ENCODE measurements at regions not wholly inside any gene's neighbourhood (a gene's known extent, or its start where the extent isn't known, plus 50 kb on each side); places are given as distances from the start of the nearest gene placed in this dataset.

GRCh38 chr1:17943506-17943905 is 164.1 kb upstream of the IGSF21 start:
- no peak overlapping the region for H3K27ac ChIP-seq
- H3K27me3 ChIP-seq = no peaks in the 10 kb centered on the region
- intact Hi-C loops (cut with DNase I) = no loop called here
- no peak for TF ChIP-seq CTCF (IDR thresholded peaks at IDR 0.05)
- DNase-seq (ENCODE audit: low spot score in 2 of 2) = no peak
- no peak overlapping the region for H3K4me3 ChIP-seq
- H3K4me1 ChIP-seq = no peaks in the 10 kb centered on the region
- no peaks in the 10 kb centered on the region for H3K9me3 ChIP-seq
- no peaks in the 10 kb centered on the region for H3K36me3 ChIP-seq

GRCh38 chr1:17944646-17945045 is 163.0 kb upstream of the IGSF21 start:
- intact Hi-C loops (cut with DNase I) = no loop called here
- Histone ChIP-seq H3K36me3 (no peaks in the 10 kb centered on the region), H3K4me1 (no peaks in the 10 kb centered on the region), H3K9me3 (no peaks in the 10 kb centered on the region), H3K27ac (no peak overlapping the region), H3K4me3 (no peak overlapping the region), H3K27me3 (no peaks in the 10 kb centered on the region)
- DNase-seq (ENCODE audit: low spot score in 2 of 2) = no peak
- TF ChIP-seq CTCF (IDR thresholded peaks at IDR 0.05) = no peak

GRCh38 chr1:17946434-17946833 is 161.2 kb upstream of the IGSF21 start:
- no peaks in the 10 kb centered on the region for H3K4me1 ChIP-seq
- H3K27ac ChIP-seq = no peak overlapping the region
- no peak for TF ChIP-seq CTCF (IDR thresholded peaks at IDR 0.05)
- no peaks in the 10 kb centered on the region for H3K36me3 ChIP-seq
- no peak for DNase-seq (ENCODE audit: low spot score in 2 of 2)
- H3K27me3 ChIP-seq = no peaks in the 10 kb centered on the region
- H3K9me3 ChIP-seq = no peaks in the 10 kb centered on the region
- no peak overlapping the region for H3K4me3 ChIP-seq
- intact Hi-C loops (cut with DNase I) = no loop called here

GRCh38 chr1:17948594-17948993 is 159.0 kb upstream of the IGSF21 start:
- no peaks in the 10 kb centered on the region for H3K4me1 ChIP-seq
- no peaks in the 10 kb centered on the region for H3K9me3 ChIP-seq
- H3K4me3 ChIP-seq = no peak overlapping the region
- no peaks in the 10 kb centered on the region for H3K36me3 ChIP-seq
- H3K27ac ChIP-seq = no peak overlapping the region
- intact Hi-C loops (cut with DNase I) = no loop called here
- no peak for DNase-seq (ENCODE audit: low spot score in 2 of 2)
- TF ChIP-seq CTCF (IDR thresholded peaks at IDR 0.05) = no peak
- H3K27me3 ChIP-seq = no peaks in the 10 kb centered on the region

- H3K27ac ChIP-seq = no peak overlapping the region
- no peak overlapping the region for H3K4me3 ChIP-seq
- intact Hi-C loops (cut with DNase I) = no loop called here
- H3K9me3 ChIP-seq = no peaks in the 10 kb centered on the region
- H3K4me1 ChIP-seq = no peaks in the 10 kb centered on the region
- H3K36me3 ChIP-seq = no peaks in the 10 kb centered on the region
- no peak for DNase-seq (ENCODE audit: low spot score in 2 of 2)
- no peak for TF ChIP-seq CTCF (IDR thresholded peaks at IDR 0.05)
- H3K27me3 ChIP-seq = no peaks in the 10 kb centered on the region
Measured at GRCh38 chr1:17949511-17949910, 158.1 kb upstream of the IGSF21 start.

GRCh38 chr1:17950728-17951127 is 156.9 kb upstream of the IGSF21 start:
- H3K4me3 ChIP-seq = no peak overlapping the region
- no peak for TF ChIP-seq CTCF (IDR thresholded peaks at IDR 0.05)
- H3K27me3 ChIP-seq = no peaks in the 10 kb centered on the region
- H3K4me1 ChIP-seq = no peaks in the 10 kb centered on the region
- no peaks in the 10 kb centered on the region for H3K36me3 ChIP-seq
- intact Hi-C loops (cut with DNase I) = no loop called here
- no peak for DNase-seq (ENCODE audit: low spot score in 2 of 2)
- H3K27ac ChIP-seq = no peak overlapping the region
- no peaks in the 10 kb centered on the region for H3K9me3 ChIP-seq
